PC-9 (cell line): ENCODE measurements at regions not wholly inside any gene's neighbourhood (a gene's known extent, or its start where the extent isn't known, plus 50 kb on each side); places are given as distances from the start of the nearest gene placed in this dataset.

ENCODE experiments used
- BruUV-seq: library from RNA; stranded (reverse); fragments of 400-500 nt; replicated peaks from 2 replicates; lab custom pipeline; 2021; lab: Mats Ljungman, UMichigan
- CTCF ChIA-PET: fragments of 300-600 bp; sonication (Branson Sonifier 250); formaldehyde crosslinking; loops from one replicate; lab custom pipeline; 2022; ENCODE audit warnings: antibody characterized with exemption; lab: Charles Lee
- POLR2A ChIA-PET: fragments of 300-600 bp; sonication (Branson Sonifier 250); formaldehyde crosslinking; loops from one replicate; lab custom pipeline; 2022; ENCODE audit warnings: antibody characterized with exemption; ENCODE audit not compliant: unreplicated experiment; lab: Charles Lee
- DNase-seq, 2 experiments: peaks; one replicate each; pipeline versions ENCODE4 v3.0.0 to v3.0.0-alpha.2; 2015 to 2022; ENCODE audit warnings: mixed read lengths in 1 of 2
- H2AFZ ChIP-seq: fragments of 200-600 bp; sonication (generic); 2 replicates; pipeline ENCODE4 v1.8.1; 2017; ENCODE audit warnings: antibody characterized with exemption
- H3F3A ChIP-seq: fragments of 200-600 bp; sonication (generic); 2 replicates; pipeline ENCODE4 v1.8.1; 2017; ENCODE audit warnings: antibody characterized with exemption, mild to moderate bottlenecking, low read depth; ENCODE audit not compliant: insufficient read depth
- H3K27ac ChIP-seq: fragments of 200-600 bp; sonication (generic); 2 replicates; pipeline ENCODE4 v1.6.1; 2016; ENCODE audit warnings: mixed run types
- H3K27me3 ChIP-seq: fragments of 200-600 bp; sonication (generic); 2 replicates; pipeline ENCODE4 v1.6.1; 2016; ENCODE audit warnings: low read depth, mixed run types; ENCODE audit not compliant: insufficient read depth
- H3K36me3 ChIP-seq: fragments of 200-600 bp; sonication (generic); 2 replicates; pipeline ENCODE4 v1.6.1; 2016; ENCODE audit warnings: low read depth, mixed run types
- H3K4me1 ChIP-seq: fragments of 200-600 bp; sonication (generic); replicated peaks from 2 replicates; pipeline ENCODE4 v1.6.1; 2016; ENCODE audit warnings: mixed run types; ENCODE audit not compliant: insufficient read depth
- H3K4me2 ChIP-seq: fragments of 200-600 bp; sonication (generic); 2 replicates; pipeline ENCODE4 v1.6.1; 2017; ENCODE audit warnings: mixed run types
- H3K4me3 ChIP-seq: fragments of 200-600 bp; sonication (generic); 2 replicates; pipeline ENCODE4 v1.6.1; 2016; ENCODE audit warnings: mixed run types
- H3K79me2 ChIP-seq: fragments of 200-600 bp; sonication (generic); 2 replicates; pipeline ENCODE4 v1.6.1; 2017; ENCODE audit warnings: low read depth, mixed run types
- H3K9me2 ChIP-seq: fragments of 200-600 bp; sonication (generic); 2 replicates; pipeline ENCODE4 v1.8.1; 2017; ENCODE audit warnings: mild to moderate bottlenecking; ENCODE audit not compliant: insufficient read depth
- H3K9me3 ChIP-seq: fragments of 200-600 bp; sonication (generic); 2 replicates; pipeline ENCODE4 v1.8.1; 2016; ENCODE audit warnings: low read depth; ENCODE audit not compliant: insufficient read depth
- H4K20me1 ChIP-seq: fragments of 200-600 bp; sonication (generic); 2 replicates; pipeline ENCODE4 v1.8.1; 2017; ENCODE audit not compliant: insufficient read depth
- EZH2 ChIP-seq: fragments of 200-600 bp; sonication (generic); IDR thresholded peaks from 2 replicates; pipeline ENCODE4 v1.8.0; 2017; ENCODE audit warnings: antibody characterized with exemption, low read depth
- intact Hi-C: fragments of 100-400 bp; cut with micrococcal nuclease; formaldehyde crosslinking; loops from one replicate; pipeline ENCODE4 v1.10.0; 2022; ENCODE audit not compliant: unreplicated experiment
- TF ChIP-seq, protein P1 (sequence below): fragments of 200-600 bp; sonication (generic); conservative IDR thresholded peaks from 2 replicates; pipeline ENCODE4 v1.6.1; 2017; ENCODE audit warnings: mixed run types, antibody characterized with exemption, mild to moderate bottlenecking, moderate library complexity

GRCh38 chr16:73505577-73505976, 457.6 kb upstream of the ZFHX3 start:
- Histone ChIP-seq H4K20me1 (no peaks in the 10 kb centered on the region), H3K9me3 (no peaks in the 10 kb centered on the region), H3K27ac (no peak overlapping the region), H3K9me2 (no peaks in the 10 kb centered on the region), H3K4me1 (no peaks in the 10 kb centered on the region), H3K4me2 (no peak overlapping the region), H3K79me2 (no peaks in the 10 kb centered on the region), H3F3A (no peaks in the 10 kb centered on the region), H3K4me3 (no peak overlapping the region), H2AFZ (no peak overlapping the region), H3K27me3 (peaks cover 58% of the 10 kb centered on the region), H3K36me3 (no peaks in the 10 kb centered on the region)
- intact Hi-C loops, result no loop called here
- BruUV-seq, result no TSS peak
- CTCF ChIA-PET, result no interaction called here
- DNase-seq, result no peak
- TF ChIP-seq, protein P1, sequence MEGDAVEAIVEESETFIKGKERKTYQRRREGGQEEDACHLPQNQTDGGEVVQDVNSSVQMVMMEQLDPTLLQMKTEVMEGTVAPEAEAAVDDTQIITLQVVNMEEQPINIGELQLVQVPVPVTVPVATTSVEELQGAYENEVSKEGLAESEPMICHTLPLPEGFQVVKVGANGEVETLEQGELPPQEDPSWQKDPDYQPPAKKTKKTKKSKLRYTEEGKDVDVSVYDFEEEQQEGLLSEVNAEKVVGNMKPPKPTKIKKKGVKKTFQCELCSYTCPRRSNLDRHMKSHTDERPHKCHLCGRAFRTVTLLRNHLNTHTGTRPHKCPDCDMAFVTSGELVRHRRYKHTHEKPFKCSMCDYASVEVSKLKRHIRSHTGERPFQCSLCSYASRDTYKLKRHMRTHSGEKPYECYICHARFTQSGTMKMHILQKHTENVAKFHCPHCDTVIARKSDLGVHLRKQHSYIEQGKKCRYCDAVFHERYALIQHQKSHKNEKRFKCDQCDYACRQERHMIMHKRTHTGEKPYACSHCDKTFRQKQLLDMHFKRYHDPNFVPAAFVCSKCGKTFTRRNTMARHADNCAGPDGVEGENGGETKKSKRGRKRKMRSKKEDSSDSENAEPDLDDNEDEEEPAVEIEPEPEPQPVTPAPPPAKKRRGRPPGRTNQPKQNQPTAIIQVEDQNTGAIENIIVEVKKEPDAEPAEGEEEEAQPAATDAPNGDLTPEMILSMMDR, result no peak
- TF ChIP-seq EZH2, result no peak
- POLR2A ChIA-PET, result no interaction called here

DNA sequence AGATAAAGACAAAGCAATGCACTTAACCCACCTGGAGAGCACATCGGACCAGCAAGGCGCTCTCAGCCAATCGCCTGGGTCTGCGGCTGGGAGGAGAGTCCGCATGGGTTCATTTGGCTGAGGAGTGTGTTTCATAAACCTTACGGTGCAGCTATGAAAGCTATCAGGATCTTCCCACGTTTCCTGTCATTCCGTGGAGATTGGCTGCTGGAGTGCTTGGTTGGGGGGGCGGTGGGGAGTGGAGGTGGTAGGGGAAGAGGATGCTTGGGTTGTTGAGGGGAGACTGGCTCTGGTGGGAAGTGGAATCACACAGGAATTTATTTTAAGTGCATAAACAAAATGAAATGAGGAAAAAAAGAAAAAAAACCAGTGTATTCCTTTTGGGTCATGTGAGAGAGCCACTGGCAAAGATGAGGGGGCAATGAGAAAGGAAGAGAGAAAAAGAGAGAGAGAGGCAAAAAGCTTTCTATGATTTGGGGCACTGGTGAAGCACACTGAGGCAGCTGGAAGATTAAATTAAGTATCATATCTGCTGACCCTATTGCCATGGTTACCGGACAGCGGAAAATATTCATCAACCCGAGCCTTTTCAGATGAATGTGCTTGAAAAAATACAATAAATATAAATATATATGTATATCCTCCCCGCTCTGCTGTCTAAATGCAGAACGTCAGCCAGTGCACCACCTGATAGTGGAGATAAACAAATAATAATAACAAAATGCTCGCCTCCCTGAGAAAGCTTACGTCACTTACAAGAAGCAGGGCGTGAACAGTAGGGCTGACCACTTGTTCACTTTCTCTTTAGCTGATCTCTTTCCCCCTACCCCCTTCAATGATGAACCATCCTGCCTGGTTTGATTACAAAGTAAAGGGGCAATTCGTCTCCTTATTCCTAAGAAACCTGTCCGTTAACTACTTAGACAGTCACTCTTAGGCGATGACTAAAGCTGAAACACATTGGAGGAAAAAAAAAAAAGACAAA, 457.0 kb upstream of the ZFHX3 start:
- Histone ChIP-seq H3K27ac (no peak overlapping the region), H3K9me3 (no peaks in the 10 kb centered on the region), H4K20me1 (no peaks in the 10 kb centered on the region), H2AFZ (no peak overlapping the region), H3K4me3 (no peak overlapping the region), H3F3A (no peaks in the 10 kb centered on the region), H3K9me2 (no peaks in the 10 kb centered on the region), H3K4me1 (no peaks in the 10 kb centered on the region), H3K79me2 (no peaks in the 10 kb centered on the region), H3K4me2 (no peak overlapping the region), H3K36me3 (no peaks in the 10 kb centered on the region), H3K27me3 (peaks cover 58% of the 10 kb centered on the region)
- TF ChIP-seq EZH2, result no peak
- TF ChIP-seq, protein P1, result no peak
- CTCF ChIA-PET, result no interaction called here
- intact Hi-C loops, result no loop called here
- POLR2A ChIA-PET, result no interaction called here
- DNase-seq, result no peak
- BruUV-seq, result no TSS peak

DNA sequence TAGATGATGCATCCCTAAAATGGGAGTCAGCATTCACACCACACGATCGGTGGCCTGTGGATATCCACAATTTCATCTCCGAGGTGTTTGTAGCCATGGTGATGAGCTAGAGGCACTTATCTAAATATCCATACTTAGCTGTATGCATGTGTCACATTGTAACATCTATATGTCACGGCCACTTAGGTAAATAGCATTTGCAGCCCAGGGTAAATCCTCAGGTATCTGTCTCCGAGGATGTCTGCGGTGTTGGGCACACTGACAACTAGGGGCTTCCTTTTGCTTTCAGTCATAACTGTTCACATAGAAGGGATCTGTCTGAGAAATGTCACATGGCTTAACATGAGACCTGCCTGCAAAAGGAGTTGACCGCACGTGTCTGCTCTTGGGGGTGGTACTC, 455.2 kb upstream of the ZFHX3 start:
- TF ChIP-seq, protein P1, result no peak
- TF ChIP-seq EZH2, result no peak
- H4K20me1 ChIP-seq, result no peaks in the 10 kb centered on the region
- no peaks in the 10 kb centered on the region for H3K36me3 ChIP-seq
- H3K27ac ChIP-seq, result no peak overlapping the region
- H3K79me2 ChIP-seq, result no peaks in the 10 kb centered on the region
- intact Hi-C loops, result no loop called here
- ChIA-PET CTCF (no interaction called here), POLR2A (no interaction called here)
- no peaks in the 10 kb centered on the region for H3F3A ChIP-seq
- H3K9me2 ChIP-seq, result no peaks in the 10 kb centered on the region
- no peaks in the 10 kb centered on the region for H3K4me1 ChIP-seq
- H3K27me3 ChIP-seq, result peaks cover 72% of the 10 kb centered on the region
- H3K4me3 ChIP-seq, result no peak overlapping the region
- DNase-seq, result no peak
- no peak overlapping the region for H3K4me2 ChIP-seq
- H2AFZ ChIP-seq, result no peak overlapping the region
- H3K9me3 ChIP-seq, result no peaks in the 10 kb centered on the region
- no TSS peak for BruUV-seq
